Stimulated activated CD8-positive, alpha-beta memory T cell treated with anti-CD3 and anti-CD28 coated beads, Interleukin-7, amount 100 ng/mL, for 4 hours (primary cell): ENCODE measurements at regions not wholly inside any gene's neighbourhood (a gene's known extent, or its start where the extent isn't known, plus 50 kb on each side); places are given as distances from the start of the nearest gene placed in this dataset.
"Not testable (repeated sequence)": the region's sequence is repeated elsewhere in the genome, so short reads cannot be mapped to it uniquely, and the experiment has no call there.

Experiments used
- DNase-seq, 2 donors: peaks; one replicate each; pipeline ENCODE4 v3.0.0-alpha.2; 2020; ENCODE audit warnings: low read depth in 2 of 2

DNA sequence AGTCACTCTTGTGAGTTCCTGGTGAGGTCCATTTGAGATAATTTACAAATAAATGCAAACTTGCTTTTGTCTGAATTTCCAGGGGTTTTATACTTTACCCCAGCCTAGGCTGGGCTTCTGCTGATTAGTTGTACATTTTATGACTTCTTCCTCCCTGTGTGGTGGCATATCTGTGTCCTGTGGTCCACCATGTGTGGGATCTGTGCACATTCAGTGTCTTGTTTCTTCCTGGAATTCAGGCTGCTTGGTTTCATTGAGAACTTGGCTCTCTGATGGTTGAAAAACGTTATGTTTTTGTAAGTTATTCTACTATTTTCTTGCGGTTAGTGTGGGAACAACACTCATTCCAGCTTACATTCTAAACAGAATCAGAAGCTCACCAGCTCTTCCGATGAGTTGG is 523.4 kb upstream of the PFKP start:
- no peak for DNase-seq

- no peak for DNase-seq
Observed at GRCh38 chr10:2543142-2543886, 524.0 kb upstream of the PFKP start.

DNA sequence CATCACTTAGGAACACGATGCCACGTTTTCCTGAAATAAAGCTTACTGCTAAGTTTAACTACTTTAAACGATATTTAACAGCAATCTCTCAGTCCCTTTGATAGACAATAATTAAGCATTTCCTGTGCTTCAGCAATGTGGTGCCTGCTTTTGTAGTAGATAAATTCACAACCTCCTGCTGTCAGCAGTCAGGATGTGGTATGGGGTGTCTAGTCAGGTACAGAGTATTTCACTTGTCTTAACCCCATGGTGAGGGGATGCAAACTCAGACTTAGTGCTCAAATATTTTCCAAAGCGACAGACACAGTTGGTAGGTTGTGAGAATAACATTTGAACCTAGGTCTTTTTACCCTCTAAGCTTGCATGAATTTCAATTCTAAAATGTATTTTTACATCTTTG is 526.2 kb upstream of the PFKP start:
- no peak for DNase-seq

DNA sequence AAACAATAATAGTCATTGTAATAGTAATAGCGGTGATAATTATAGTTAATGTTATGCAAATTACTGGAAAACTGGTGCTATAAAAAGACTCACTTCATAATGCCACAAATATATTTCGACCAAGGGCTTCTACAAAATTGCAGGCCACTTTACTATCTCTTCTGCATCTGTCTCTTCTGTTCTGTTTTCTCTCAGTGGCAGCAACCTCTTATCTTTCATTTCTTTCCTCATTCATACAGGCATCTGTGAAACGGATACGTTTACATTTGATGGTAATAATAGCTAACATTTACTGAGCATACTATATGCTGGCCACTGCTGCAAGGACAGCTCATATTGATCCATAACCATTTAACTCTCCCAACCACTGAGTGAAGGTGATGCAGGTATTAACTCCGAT is 537.4 kb upstream of the PFKP start:
- DNase-seq = no peak

DNA sequence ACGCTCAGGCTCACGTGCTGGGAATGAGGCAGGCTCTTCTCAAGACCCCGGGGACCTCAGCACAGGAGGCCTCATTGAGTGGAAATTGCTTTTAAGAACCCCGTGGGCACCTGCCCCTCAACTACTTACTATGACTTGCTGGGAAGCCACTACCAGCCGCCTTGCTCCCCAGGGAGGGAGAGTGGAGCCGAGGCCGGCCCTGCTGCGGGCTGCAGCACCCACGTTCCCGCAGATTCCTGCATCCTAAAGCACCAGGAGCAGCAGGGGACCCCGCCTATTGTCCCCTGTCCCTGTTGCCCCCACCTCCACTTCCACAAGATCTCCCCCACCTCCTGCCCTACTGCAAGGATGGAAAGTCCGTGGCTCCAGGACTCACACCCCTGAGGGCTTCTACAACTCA is 541.6 kb upstream of the PFKP start:
- no peak for DNase-seq

DNA sequence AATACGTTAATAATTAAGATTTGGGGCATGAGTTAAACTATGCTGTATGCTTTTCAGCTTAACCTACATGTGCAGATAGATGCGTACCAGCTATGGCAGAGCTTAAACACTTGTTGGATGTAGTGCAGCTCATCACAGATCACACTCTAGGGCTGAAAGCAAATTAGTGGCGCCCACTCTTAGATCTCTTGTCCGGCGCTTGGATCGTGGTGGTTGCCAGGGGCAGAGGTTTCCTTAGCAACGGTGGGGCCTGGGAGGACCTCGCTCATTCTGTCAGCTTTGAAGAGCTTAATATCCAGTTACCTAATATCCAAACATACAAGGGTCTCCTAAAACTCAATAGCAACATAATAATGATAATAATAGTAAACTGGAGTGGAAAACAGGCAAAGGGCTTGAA is 548.2 kb upstream of the PFKP start:
- no peak for DNase-seq

- DNase-seq = no peak
Observed at GRCh38 chr10:2509081-2509531, 558.2 kb upstream of the PFKP start.

- DNase-seq = not testable (repeated sequence)
Observed at GRCh38 chr10:2501366-2501940, 565.9 kb upstream of the PFKP start.

GRCh38 chr10:2494399-2494798 is 572.9 kb upstream of the PFKP start:
- no peak for DNase-seq

DNA sequence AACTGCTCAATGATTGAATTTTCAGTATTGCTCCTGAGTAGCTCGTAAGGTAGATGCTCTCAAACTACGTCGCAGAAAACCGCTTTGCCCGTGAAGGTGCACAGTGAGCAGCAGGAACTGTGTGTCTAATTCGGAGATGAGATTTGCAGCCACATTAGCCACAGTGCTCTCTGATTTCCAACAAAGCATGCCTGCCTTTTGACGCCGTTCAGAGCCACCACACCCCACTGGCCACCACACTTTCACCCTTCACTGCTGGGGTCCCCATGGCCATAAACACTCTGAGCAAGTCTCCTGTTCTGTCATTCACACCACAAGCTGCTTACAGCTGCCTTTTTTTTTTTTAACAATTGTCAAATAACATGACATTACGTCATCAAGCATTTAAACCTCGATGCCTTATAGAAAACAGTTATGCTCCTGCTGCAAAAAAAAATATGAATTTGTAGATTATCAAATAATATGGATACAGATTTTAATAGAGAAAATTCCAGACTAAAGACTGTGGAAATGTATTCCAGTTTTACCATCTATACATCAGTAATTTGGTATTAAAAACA is 578.8 kb upstream of the PFKP start:
- DNase-seq = no peak

- no peak for DNase-seq
Observed at GRCh38 chr10:2487921-2488320, 579.4 kb upstream of the PFKP start.

DNA sequence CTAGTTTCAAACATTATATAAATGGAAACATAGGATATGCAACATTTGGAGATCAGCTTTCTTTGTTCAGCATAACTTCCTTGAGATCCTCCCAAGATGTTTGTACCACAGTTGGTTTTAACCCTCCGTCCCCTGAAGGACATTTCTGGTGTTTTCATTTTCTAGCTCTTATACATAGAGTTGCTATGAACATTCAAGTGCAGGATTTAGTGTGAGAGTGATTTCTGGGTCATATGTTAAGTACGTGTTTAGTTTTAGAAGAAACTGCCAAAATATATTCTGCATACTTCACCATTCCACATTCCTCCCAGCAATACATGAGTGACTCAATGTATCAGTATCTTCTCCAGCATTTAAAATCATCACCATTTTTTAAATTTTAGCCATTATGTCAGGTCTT is 588.7 kb upstream of the PFKP start:
- DNase-seq = no peak

- DNase-seq = no peak
Observed at GRCh38 chr10:2476812-2477553, 590.4 kb upstream of the PFKP start.

- DNase-seq = no peak
Observed at GRCh38 chr10:2476218-2476811, 591.0 kb upstream of the PFKP start.

GRCh38 chr10:2475711-2476217 is 591.6 kb upstream of the PFKP start:
- DNase-seq = no peak

DNA sequence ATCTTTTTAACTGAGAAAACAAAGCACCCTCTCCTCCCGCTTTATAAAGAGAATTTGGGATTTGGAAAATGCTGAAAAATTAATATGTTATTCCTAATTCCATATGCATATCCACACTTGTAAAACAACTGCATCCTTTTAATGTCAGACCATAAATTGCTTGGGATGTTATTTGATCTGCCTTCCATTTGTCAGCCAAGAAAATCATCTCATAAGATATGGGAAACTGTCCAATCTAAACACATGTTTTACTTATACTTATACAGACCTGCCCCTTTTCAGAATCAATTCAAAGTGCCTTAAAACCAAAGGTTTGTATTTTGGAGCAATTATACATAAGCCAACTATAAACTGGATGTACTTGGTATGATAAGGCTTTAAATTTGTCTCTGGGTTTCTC is 595.5 kb upstream of the PFKP start:
- no peak for DNase-seq

DNA sequence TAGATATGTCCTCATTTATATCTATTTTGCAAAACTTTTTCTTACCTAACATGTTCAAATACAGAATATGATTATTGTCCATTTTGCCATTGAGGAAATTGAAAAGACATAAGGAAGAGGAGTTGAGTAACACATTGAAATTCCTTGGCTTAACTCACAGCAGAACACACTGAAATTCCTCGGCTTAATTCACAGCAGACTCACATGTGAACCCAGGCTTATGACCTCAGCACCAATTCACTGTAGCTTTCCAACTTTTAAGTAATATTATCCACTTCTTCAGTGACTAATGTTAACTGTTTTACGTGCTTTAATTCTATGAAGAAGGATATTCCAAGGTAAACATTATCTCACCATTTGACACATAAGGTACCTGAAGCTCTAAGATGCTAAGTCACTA is 597.5 kb upstream of the PFKP start:
- DNase-seq = no peak

GRCh38 chr10:2464483-2464882 is 602.9 kb upstream of the PFKP start:
- no peak for DNase-seq

GRCh38 chr10:2463316-2463715 is 604.0 kb upstream of the PFKP start:
- DNase-seq = no peak

- DNase-seq = no peak
Observed at GRCh38 chr10:2462581-2462980, 604.8 kb upstream of the PFKP start.

- DNase-seq = no peak
Observed at GRCh38 chr10:2460812-2461211, 606.5 kb upstream of the PFKP start.

GRCh38 chr10:2459713-2460112 is 607.6 kb upstream of the PFKP start:
- no peak for DNase-seq
